D341Med (cell line): ENCODE measurements at regions not wholly inside any gene's neighbourhood (a gene's known extent, or its start where the extent isn't known, plus 50 kb on each side); places are given as distances from the start of the nearest gene placed in this dataset.
"Not testable (repeated sequence)": the region's sequence is repeated elsewhere in the genome, so short reads cannot be mapped to it uniquely, and the experiment has no call there.

Experiments
- DNase-seq: peaks from one replicate; pipeline ENCODE4 v3.0.0; 2012; ENCODE audit warnings: low spot score

GRCh38 chr2:185507719-185508118, 230.9 kb upstream of the FSIP2 start:
- DNase-seq, result no peak

- DNase-seq, result no peak
Observed at GRCh38 chr2:185510060-185510459, 228.5 kb upstream of the FSIP2 start.

- DNase-seq, result no peak
Observed at GRCh38 chr2:185511925-185512324, 226.7 kb upstream of the FSIP2 start.

GRCh38 chr2:185522472-185522871, 216.1 kb upstream of the FSIP2 start:
- no peak for DNase-seq

- DNase-seq, result not testable (repeated sequence)
Observed at GRCh38 chr2:185524242-185524641, 214.4 kb upstream of the FSIP2 start.

- no peak for DNase-seq
Observed at GRCh38 chr2:185526161-185526560, 212.4 kb upstream of the FSIP2 start.

GRCh38 chr2:185531721-185532120, 206.9 kb upstream of the FSIP2 start:
- DNase-seq, result no peak

GRCh38 chr2:185537689-185538088, 200.9 kb upstream of the FSIP2 start:
- DNase-seq, result no peak

GRCh38 chr2:185567196-185567595, 171.4 kb upstream of the FSIP2 start:
- no peak for DNase-seq

- DNase-seq, result no peak
Observed at GRCh38 chr2:185567940-185568339, 170.7 kb upstream of the FSIP2 start.

GRCh38 chr2:185578322-185578721, 160.3 kb upstream of the FSIP2 start:
- no peak for DNase-seq

GRCh38 chr2:185583058-185583816, 155.4 kb upstream of the FSIP2 start:
- no peak for DNase-seq

- DNase-seq, result not testable (repeated sequence)
Observed at GRCh38 chr2:185585165-185585564, 153.4 kb upstream of the FSIP2 start.

- DNase-seq, result not testable (repeated sequence)
Observed at GRCh38 chr2:185591276-185591675, 147.3 kb upstream of the FSIP2 start.

- no peak for DNase-seq
Observed at GRCh38 chr2:185607945-185608344, 130.7 kb upstream of the FSIP2 start.

GRCh38 chr2:185608799-185609198, 129.8 kb upstream of the FSIP2 start:
- no peak for DNase-seq

GRCh38 chr2:185610301-185610700, 128.3 kb upstream of the FSIP2 start:
- no peak for DNase-seq

- DNase-seq, result no peak
Observed at GRCh38 chr2:185618625-185619024, 120.0 kb upstream of the FSIP2 start.

GRCh38 chr2:185625604-185626003, 113.0 kb upstream of the FSIP2 start:
- DNase-seq, result peak; percentile 40

- DNase-seq, result no peak
Observed at GRCh38 chr2:185628985-185629384, 109.6 kb upstream of the FSIP2 start.

GRCh38 chr2:185633621-185634020, 105.0 kb upstream of the FSIP2 start:
- DNase-seq, result no peak

- no peak for DNase-seq
Observed at GRCh38 chr2:185638771-185639170, 99.8 kb upstream of the FSIP2 start.

GRCh38 chr2:185640588-185640987, 98.0 kb upstream of the FSIP2 start:
- no peak for DNase-seq

GRCh38 chr2:185643434-185643833, 95.2 kb upstream of the FSIP2 start:
- DNase-seq, result no peak
